ENCODE measurements at regions not wholly inside any gene's neighbourhood (a gene's known extent, or its start where the extent isn't known, plus 50 kb on each side); places are given as distances from the start of the nearest gene placed in this dataset.
"Not testable (repeated sequence)": the region's sequence is repeated elsewhere in the genome, so short reads cannot be mapped to it uniquely, and the experiment has no call there.

- no peak for DNase-seq (ENCODE audit: insufficient read length, low spot score)
- no peak for FAIRE-seq
- no peak for TF ChIP-seq PAX5 (IDR thresholded peaks at IDR 0.05; ENCODE audit: insufficient read depth, low read length, severe bottlenecking)
- no peak for TF ChIP-seq TAF1 (IDR thresholded peaks at IDR 0.05; ENCODE audit: low read depth, low read length)
- TF ChIP-seq POU2F2 (IDR thresholded peaks at IDR 0.05; ENCODE audit: low read depth, low read length): no peak
- TF ChIP-seq SPI1 (IDR thresholded peaks at IDR 0.05; ENCODE audit: low read depth, low read length): no peak
- no peak for TF ChIP-seq POLR2AphosphoS5 (IDR thresholded peaks at IDR 0.05; ENCODE audit: low read depth, low read length)
- TF ChIP-seq POLR2A (IDR thresholded peaks at IDR 0.05; ENCODE audit: low read depth, low read length): no peak
These were observed 77.1 kb upstream of the NDST4 start for GRCh38 chr4:115190529-115190928.

- TF ChIP-seq POU2F2 (IDR thresholded peaks at IDR 0.05; ENCODE audit: low read depth, low read length): no peak
- TF ChIP-seq TAF1 (IDR thresholded peaks at IDR 0.05; ENCODE audit: low read depth, low read length): no peak
- no peak for TF ChIP-seq POLR2A (IDR thresholded peaks at IDR 0.05; ENCODE audit: low read depth, low read length)
- TF ChIP-seq POLR2AphosphoS5 (IDR thresholded peaks at IDR 0.05; ENCODE audit: low read depth, low read length): no peak
- no peak for TF ChIP-seq SPI1 (IDR thresholded peaks at IDR 0.05; ENCODE audit: low read depth, low read length)
- TF ChIP-seq PAX5 (IDR thresholded peaks at IDR 0.05; ENCODE audit: insufficient read depth, low read length, severe bottlenecking): no peak
- DNase-seq (ENCODE audit: insufficient read length, low spot score) (no peak), FAIRE-seq (no peak)
These were observed 73.7 kb upstream of the NDST4 start for GRCh38 chr4:115187136-115187535.

- DNase-seq (ENCODE audit: insufficient read length, low spot score); FAIRE-seq: not testable (repeated sequence)
These were observed 66.1 kb upstream of the NDST4 start for GRCh38 chr4:115179438-115180062.

- not testable (repeated sequence) for DNase-seq (ENCODE audit: insufficient read length, low spot score); FAIRE-seq
These were observed 65.3 kb upstream of the NDST4 start for GRCh38 chr4:115178687-115179086.

GRCh38 chr4:115171220-115171619, 57.8 kb upstream of the NDST4 start:
- TF ChIP-seq POU2F2 (IDR thresholded peaks at IDR 0.05; ENCODE audit: low read depth, low read length) (no peak), PAX5 (IDR thresholded peaks at IDR 0.05; ENCODE audit: insufficient read depth, low read length, severe bottlenecking) (no peak), TAF1 (IDR thresholded peaks at IDR 0.05; ENCODE audit: low read depth, low read length) (no peak), POLR2AphosphoS5 (IDR thresholded peaks at IDR 0.05; ENCODE audit: low read depth, low read length) (no peak)
- no peak for DNase-seq (ENCODE audit: insufficient read length, low spot score)
- FAIRE-seq: no peak

GRCh38 chr4:115165503-115165902, 52.1 kb upstream of the NDST4 start:
- FAIRE-seq (no peak), DNase-seq (ENCODE audit: insufficient read length, low spot score) (no peak)
- TF ChIP-seq POLR2AphosphoS5 (IDR thresholded peaks at IDR 0.05; ENCODE audit: low read depth, low read length): no peak
- TF ChIP-seq PAX5 (IDR thresholded peaks at IDR 0.05; ENCODE audit: insufficient read depth, low read length, severe bottlenecking): no peak
- no peak for TF ChIP-seq SPI1 (IDR thresholded peaks at IDR 0.05; ENCODE audit: low read depth, low read length)
- TF ChIP-seq POLR2A (IDR thresholded peaks at IDR 0.05; ENCODE audit: low read depth, low read length): no peak
- no peak for TF ChIP-seq TAF1 (IDR thresholded peaks at IDR 0.05; ENCODE audit: low read depth, low read length)
- TF ChIP-seq POU2F2 (IDR thresholded peaks at IDR 0.05; ENCODE audit: low read depth, low read length): no peak

Data from GM12891 (cell line).